Stimulated activated CD8-positive, alpha-beta memory T cell treated with anti-CD3 and anti-CD28 coated beads, Interleukin-12 subunit alpha, Interleukin-12 subunit beta, amount 100 ng/mL, for 24 hours (primary cell): ENCODE measurements at regions not wholly inside any gene's neighbourhood (a gene's known extent, or its start where the extent isn't known, plus 50 kb on each side); places are given as distances from the start of the nearest gene placed in this dataset.
"Not testable (repeated sequence)": the region's sequence is repeated elsewhere in the genome, so short reads cannot be mapped to it uniquely, and the experiment has no call there.

Experiments used
- DNase-seq: peaks from one replicate; pipeline ENCODE4 v3.0.0-alpha.2; 2020; ENCODE audit errors: extremely low read depth

- DNase-seq, result no peak
Observed at GRCh38 chr14:88929656-88930436, 105.4 kb downstream of the TTC8 start.

GRCh38 chr14:88931321-88932110 lies 107.1 kb downstream of the TTC8 start:
- DNase-seq, result no peak

GRCh38 chr14:88933191-88933590 lies 108.7 kb downstream of the TTC8 start:
- no peak for DNase-seq

GRCh38 chr14:88934351-88934806 lies 109.9 kb downstream of the TTC8 start:
- no peak for DNase-seq

GRCh38 chr14:88935083-88935482 lies 110.6 kb downstream of the TTC8 start:
- no peak for DNase-seq

GRCh38 chr14:88937706-88938105 lies 113.3 kb downstream of the TTC8 start:
- DNase-seq, result no peak

GRCh38 chr14:88940671-88941070 lies 116.2 kb downstream of the TTC8 start:
- DNase-seq, result no peak

GRCh38 chr14:88941414-88941813 lies 117.0 kb downstream of the TTC8 start:
- DNase-seq, result no peak

GRCh38 chr14:88947646-88948598 lies 123.5 kb downstream of the TTC8 start:
- DNase-seq, result no peak

- DNase-seq, result no peak
Observed at GRCh38 chr14:88950069-88950468, 125.6 kb downstream of the TTC8 start.

- DNase-seq, result no peak
Observed at GRCh38 chr14:88951370-88951769, 126.9 kb downstream of the TTC8 start.

GRCh38 chr14:88952901-88953300 lies 128.4 kb downstream of the TTC8 start:
- DNase-seq, result no peak

GRCh38 chr14:88955455-88955854 lies 131.0 kb downstream of the TTC8 start:
- DNase-seq, result no peak

- DNase-seq, result no peak
Observed at GRCh38 chr14:88960496-88960895, 136.0 kb downstream of the TTC8 start.

- DNase-seq, result no peak
Observed at GRCh38 chr14:88961214-88961613, 136.8 kb downstream of the TTC8 start.

GRCh38 chr14:88962356-88962755 lies 137.9 kb downstream of the TTC8 start:
- DNase-seq, result no peak

- no peak for DNase-seq
Observed at GRCh38 chr14:88967299-88967698, 142.8 kb downstream of the TTC8 start.

- DNase-seq, result no peak
Observed at GRCh38 chr14:88975043-88975830, 150.8 kb downstream of the TTC8 start.

- no peak for DNase-seq
Observed at GRCh38 chr14:88975926-88976325, 151.5 kb downstream of the TTC8 start.

GRCh38 chr14:88980907-88981306 lies 156.5 kb downstream of the TTC8 start:
- DNase-seq, result not testable (repeated sequence)

GRCh38 chr14:88981948-88982347 lies 157.5 kb downstream of the TTC8 start:
- DNase-seq, result no peak
